H1 (cell line): ENCODE measurements at regions not wholly inside any gene's neighbourhood (a gene's known extent, or its start where the extent isn't known, plus 50 kb on each side); places are given as distances from the start of the nearest gene placed in this dataset.

Experiments used
- CTCF ChIA-PET: fragments of 300-600 bp; sonication (Branson Sonifier 250); formaldehyde crosslinking; loops from one replicate; lab custom pipeline; 2021; ENCODE audit not compliant: partially characterized antibody; lab: Charles Lee
- POLR2A ChIA-PET: fragments of 300-600 bp; sonication (Branson Sonifier 250); formaldehyde crosslinking; loops from one replicate; lab custom pipeline; 2021; ENCODE audit warnings: inconsistent platforms; ENCODE audit not compliant: partially characterized antibody; lab: Charles Lee
- DNase-seq, 2 experiments: peaks; one replicate each; pipeline versions ENCODE4 v3.0.0 to v3.0.0-alpha.2; 2010 to 2022; ENCODE audit warnings: low spot score in 2 of 2, low read depth in 1 of 2, mixed read lengths in 1 of 2
- FAIRE-seq: peaks from 2 replicates; lab custom pipeline; 2011; peaks lifted over from hg19 to GRCh38; lab: Jason Lieb, UNC
- H2AFZ ChIP-seq: 2 replicates; pipeline ENCODE4 v1.8.1; 2012; ENCODE audit warnings: low read length, inconsistent platforms
- H2AK5ac ChIP-seq: 2 replicates; pipeline ENCODE4 v1.6.1; 2013; ENCODE audit warnings: low read depth, low read length
- H2BK120ac ChIP-seq: replicated peaks from 2 replicates; pipeline ENCODE3; 2013; ENCODE audit warnings: low read depth, low read length, inconsistent platforms
- H2BK12ac ChIP-seq: 2 replicates; pipeline ENCODE4 v1.6.1; 2013; ENCODE audit warnings: low read depth, low read length
- H2BK15ac ChIP-seq: 2 replicates; pipeline ENCODE4 v1.6.1; 2013; ENCODE audit warnings: low read length
- H2BK20ac ChIP-seq: 2 replicates; pipeline ENCODE4 v1.6.1; 2013; ENCODE audit warnings: low read length
- H2BK5ac ChIP-seq: 2 replicates; pipeline ENCODE4 v1.6.1; 2013; ENCODE audit warnings: low read depth, low read length
- H3K14ac ChIP-seq: 2 replicates; pipeline ENCODE4 v1.6.1; 2013; ENCODE audit warnings: inconsistent platforms; ENCODE audit not compliant: insufficient read length
- H3K18ac ChIP-seq: 2 replicates; pipeline ENCODE4 v1.6.1; 2013; ENCODE audit warnings: low read length; ENCODE audit errors: extremely low read depth
- H3K23ac ChIP-seq: 2 replicates; pipeline ENCODE4 v1.6.1; 2013; ENCODE audit warnings: inconsistent platforms; ENCODE audit not compliant: insufficient read length
- H3K23me2 ChIP-seq: 2 replicates; pipeline ENCODE4 v1.6.1; 2013; ENCODE audit warnings: low read depth, low read length
- H3K27ac ChIP-seq: 2 replicates; pipeline ENCODE4 v1.6.1; 2011; ENCODE audit warnings: low read depth, low read length, inconsistent platforms
- H3K27me3 ChIP-seq, 4 experiments: replicated peaks in 1 of 4; 1 replicate in 1 of 4; 2 replicates in 3 of 4; pipeline versions ENCODE4 v1.6.1 to v1.8.1; 2011 to 2013; ENCODE audit warnings: low read length in 3 of 4, mild to moderate bottlenecking in 3 of 4, inconsistent platforms in 2 of 4, mixed read lengths in 2 of 4, moderate library complexity in 1 of 4; ENCODE audit not compliant: control insufficient read depth in 3 of 4, insufficient read depth in 3 of 4; ENCODE audit errors: extremely low read depth in 1 of 4
- H3K36me3 ChIP-seq, 4 experiments: 2 replicates each; pipeline versions ENCODE4 v1.6.1 to v1.8.1; 2011 to 2013; ENCODE audit warnings: mild to moderate bottlenecking in 4 of 4, low read length in 3 of 4, moderate library complexity in 2 of 4, control low read depth in 1 of 4, inconsistent platforms in 1 of 4; ENCODE audit not compliant: insufficient read depth in 4 of 4, control insufficient read depth in 2 of 4
- H3K4ac ChIP-seq: replicated peaks from 2 replicates; pipeline ENCODE3; 2013; ENCODE audit warnings: low read length, low read depth, mixed read lengths, inconsistent platforms; ENCODE audit not compliant: insufficient read length
- H3K4me1 ChIP-seq, 4 experiments: replicated peaks in 1 of 4; 1 replicate in 1 of 4; 2 replicates in 3 of 4; pipeline versions ENCODE4 v1.6.1 to v1.8.1; 2011 to 2013; ENCODE audit warnings: low read length in 3 of 4, inconsistent platforms in 2 of 4, mixed read lengths in 1 of 4; ENCODE audit not compliant: insufficient read depth in 4 of 4, control insufficient read depth in 3 of 4
- H3K4me2 ChIP-seq, 2 experiments: 2 replicates each; pipeline versions ENCODE4 v1.6.1 to v1.8.1; 2011 to 2013; ENCODE audit warnings: low read depth in 2 of 2, low read length in 2 of 2, control low read depth in 1 of 2, inconsistent platforms in 1 of 2, mild to moderate bottlenecking in 1 of 2; ENCODE audit not compliant: insufficient read depth in 1 of 2
- H3K4me3 ChIP-seq, 4 experiments: fragments of 200-600, 300-600 bp in 1 of 4; sonication (generic), shearing (Covaris generic), sonication (Bioruptor Twin) in 1 of 4; 2 replicates each; pipeline versions ENCODE4 v1.5.1 to v1.8.1; 2011 to 2016; ENCODE audit warnings: low read length in 4 of 4, low read depth in 3 of 4, control low read depth in 2 of 4, inconsistent platforms in 2 of 4, mild to moderate bottlenecking in 2 of 4, mixed read lengths in 1 of 4, moderate library complexity in 1 of 4; ENCODE audit not compliant: insufficient read depth in 2 of 4; ENCODE audit errors: extremely low read depth in 1 of 4
- H3K56ac ChIP-seq: replicated peaks from 2 replicates; pipeline ENCODE3; 2013; ENCODE audit warnings: low read depth, mild to moderate bottlenecking, mixed read lengths, low read length, inconsistent platforms; ENCODE audit not compliant: insufficient read length
- H3K79me1 ChIP-seq: 2 replicates; pipeline ENCODE4 v1.6.1; 2013; ENCODE audit warnings: low read depth, low read length, control low read depth
- H3K79me2 ChIP-seq, 2 experiments: 2 replicates each; pipeline versions ENCODE4 v1.6.1 to v1.8.1; 2012 to 2013; ENCODE audit warnings: low read length in 2 of 2, mild to moderate bottlenecking in 2 of 2, inconsistent platforms in 1 of 2; ENCODE audit not compliant: insufficient read depth in 2 of 2, control insufficient read depth in 1 of 2
- H3K9ac ChIP-seq, 4 experiments: replicated peaks in 1 of 4; 1 replicate in 1 of 4; 2 replicates in 3 of 4; pipeline versions ENCODE4 v1.6.1 to v1.8.1; 2011 to 2013; ENCODE audit warnings: low read depth in 3 of 4, low read length in 3 of 4, control low read depth in 2 of 4, mild to moderate bottlenecking in 2 of 4, moderate library complexity in 2 of 4, inconsistent platforms in 1 of 4; ENCODE audit errors: extremely low read depth in 1 of 4
- H3K9me3 ChIP-seq, 2 experiments: 2 replicates each; pipeline versions ENCODE4 v1.6.1 to v1.8.1; 2012 to 2013; ENCODE audit warnings: mild to moderate bottlenecking in 2 of 2, moderate library complexity in 2 of 2, control low read depth in 1 of 2, inconsistent platforms in 1 of 2, low read depth in 1 of 2, low read length in 1 of 2, mixed read lengths in 1 of 2; ENCODE audit not compliant: insufficient read depth in 2 of 2
- H4K20me1 ChIP-seq, 2 experiments: replicated peaks in 1 of 2; 2 replicates each; pipeline versions ENCODE3 to v1.8.1; 2011 to 2013; ENCODE audit warnings: inconsistent platforms in 2 of 2, low read length in 2 of 2, mild to moderate bottlenecking in 1 of 2; ENCODE audit not compliant: insufficient read depth in 2 of 2, control insufficient read depth in 1 of 2
- H4K5ac ChIP-seq: 2 replicates; pipeline ENCODE4 v1.6.1; 2013; ENCODE audit warnings: low read length, low read depth, mixed read lengths, inconsistent platforms; ENCODE audit not compliant: insufficient read length
- H4K8ac ChIP-seq: 2 replicates; pipeline ENCODE4 v1.8.0; 2013; ENCODE audit warnings: mild to moderate bottlenecking, moderate library complexity, low read length, inconsistent platforms; ENCODE audit not compliant: insufficient read depth; ENCODE audit errors: extremely low read depth
- H4K91ac ChIP-seq: replicated peaks from 2 replicates; pipeline ENCODE3; 2013; ENCODE audit warnings: low read length, mixed read lengths, inconsistent platforms; ENCODE audit not compliant: insufficient read length
- CTCF ChIP-seq, 3 experiments: IDR thresholded peaks; 1 replicate in 2 of 3; 2 replicates in 1 of 3; pipeline versions ENCODE4 v1.5.1 to v1.6.1; 2011; ENCODE audit warnings: low read length in 3 of 3, mild to moderate bottlenecking in 3 of 3, inconsistent platforms in 2 of 3, low read depth in 1 of 3, moderate library complexity in 1 of 3; ENCODE audit not compliant: insufficient read depth in 1 of 3; ENCODE audit errors: control extremely low read depth in 1 of 3
- EZH2 ChIP-seq: fragments of 200-600 bp; sonication (generic); IDR thresholded peaks from 2 replicates; pipeline ENCODE4 v1.7.1; 2012; ENCODE audit warnings: low read depth, mild to moderate bottlenecking, moderate library complexity, low read length, inconsistent platforms; ENCODE audit not compliant: severe bottlenecking
- FOSL1 ChIP-seq: IDR thresholded peaks from 2 replicates; pipeline ENCODE4 v1.6.1; 2011; ENCODE audit warnings: mild to moderate bottlenecking, low read depth, low read length, moderate library complexity; ENCODE audit not compliant: insufficient read depth
- GABPA ChIP-seq: IDR thresholded peaks from 2 replicates; pipeline ENCODE4 v1.6.1; 2011; ENCODE audit warnings: mild to moderate bottlenecking, low read length, moderate library complexity, borderline replicate concordance; ENCODE audit not compliant: insufficient read depth
- HDAC2 ChIP-seq, 2 experiments: fragments of 300-600 bp in 1 of 2; sonication (generic) in 1 of 2; IDR thresholded peaks; 2 replicates each; pipeline ENCODE4 v1.6.1; 2011 to 2012; ENCODE audit warnings: low read depth in 2 of 2, low read length in 2 of 2, mild to moderate bottlenecking in 2 of 2, moderate library complexity in 2 of 2, borderline replicate concordance in 1 of 2, inconsistent platforms in 1 of 2
- NRF1 ChIP-seq: IDR thresholded peaks from 2 replicates; pipeline ENCODE4 v1.6.1; 2011; ENCODE audit warnings: mild to moderate bottlenecking, low read depth, low read length, improper control_type of control experiment
- POLR2AphosphoS5 ChIP-seq: IDR thresholded peaks from 2 replicates; pipeline ENCODE4 v1.6.1; 2011; ENCODE audit warnings: low read depth, low read length
- RNF2 ChIP-seq: fragments of 200-900, 300-1000 bp; sonication (generic); IDR thresholded peaks from 2 replicates; pipeline ENCODE4 v1.7.1; 2016; ENCODE audit warnings: borderline replicate concordance, low read depth, mild to moderate bottlenecking, antibody characterized with exemption, low read length; ENCODE audit not compliant: poor library complexity, severe bottlenecking; ENCODE audit errors: missing control alignments
- SP2 ChIP-seq: IDR thresholded peaks from 2 replicates; pipeline ENCODE4 v1.6.1; 2012; ENCODE audit warnings: mild to moderate bottlenecking, low read length, inconsistent platforms
- TAF7 ChIP-seq: optimal IDR thresholded peaks from 2 replicates; pipeline ENCODE3; 2011; ENCODE audit warnings: low read depth, mild to moderate bottlenecking, inconsistent platforms, low read length, moderate library complexity, borderline replicate concordance
- TEAD4 ChIP-seq: IDR thresholded peaks from 2 replicates; pipeline ENCODE4 v1.6.1; 2012; ENCODE audit warnings: low read depth, low read length, inconsistent platforms, mixed read lengths
- WGBS, 2 experiments: shearing (Covaris generic) in 1 of 2; methylation state at CpG; one replicate each; pipeline versions ENCODE4 v1.1.6 to v1.1.7; 2013 to 2015; ENCODE audit warnings: low lambda C conversion rate in 2 of 2, mixed read lengths in 2 of 2, inconsistent platforms in 1 of 2, low coverage in 1 of 2, missing lambda C conversion rate in 1 of 2; ENCODE audit not compliant: insufficient replicate concordance in 2 of 2, insufficient coverage in 1 of 2, insufficient read length in 1 of 2; ENCODE audit errors: extremely low coverage in 1 of 2, missing lambda C conversion rate in 1 of 2; 5-methylcytosine and 5-hydroxymethylcytosine counted together

- WGBS, 2 experiments, result 100% methylated on average over 1 of the region's 1 CpG; no CpG with 5 or more reads in 1 of the 2 experiments
- no peak for FAIRE-seq
- TF ChIP-seq HDAC2 (IDR thresholded peaks at IDR 0.05; ENCODE audit: borderline replicate concordance in 1 of 2, low read depth in 2 of 2, low read length in 2 of 2), result no peak
- no peak for TF ChIP-seq NRF1
- TF ChIP-seq TEAD4, result no peak
- no peak for TF ChIP-seq GABPA
- TF ChIP-seq RNF2, result no peak
- TF ChIP-seq SP2, result no peak
- TF ChIP-seq EZH2, result no peak
- TF ChIP-seq POLR2AphosphoS5, result no peak
- TF ChIP-seq FOSL1, result no peak
- no peak for TF ChIP-seq TAF7
- TF ChIP-seq CTCF (IDR thresholded peaks at IDR 0.05; ENCODE audit: control extremely low read depth in 1 of 3, insufficient read depth in 1 of 3, low read depth in 1 of 3, low read length in 3 of 3), result no peak
Measured at GRCh38 chr6:94377835-94378234, 958.5 kb upstream of the EPHA7 start.

More at GRCh38 chr6:94377835-94378234, 958.5 kb upstream of the EPHA7 start:
- Histone ChIP-seq H3K79me2 (no peaks in the 10 kb centered on the region), H2BK12ac (no peak overlapping the region), H3K14ac (no peak overlapping the region), H2BK15ac (no peak overlapping the region), H3K4me1 (peaks cover 0 to 3% (median 0%) of the 10 kb centered on the region in 4 experiments; a peak in 1 of 7 replicates), H3K9me3 (no peaks in the 10 kb centered on the region), H3K23me2 (no peaks in the 10 kb centered on the region), H3K79me1 (no peaks in the 10 kb centered on the region), H3K23ac (no peak overlapping the region), H2BK20ac (no peak overlapping the region), H2AK5ac (no peak overlapping the region), H3K4me2 (no peak overlapping the region), H2BK5ac (no peak overlapping the region), H3K4ac (no peak overlapping the region), H2BK120ac (no peak overlapping the region), H3K9ac (no peak overlapping the region), H4K20me1 (no peaks in the 10 kb centered on the region), H4K91ac (no peak overlapping the region), H3K18ac (no peak overlapping the region), H3K4me3 (no peak overlapping the region), H3K56ac (no peak overlapping the region), H4K5ac (no peak overlapping the region), H3K36me3 (no peaks in the 10 kb centered on the region), H3K27me3 (no peaks in the 10 kb centered on the region), H2AFZ (no peak overlapping the region), H3K27ac (no peak overlapping the region), H4K8ac (no peak overlapping the region)
- DNase-seq, result no peak
- ChIA-PET POLR2A (no interaction called here), CTCF (no interaction called here)
